IMR-90 (cell line): ENCODE measurements at regions not wholly inside any gene's neighbourhood (a gene's known extent, or its start where the extent isn't known, plus 50 kb on each side); places are given as distances from the start of the nearest gene placed in this dataset.

ENCODE experiments used
- ATAC-seq: fragments of 200-7000 bp; cut with Tn5 transposase; 2 replicates; pipeline ENCODE4 v1.9.1; 2020; ENCODE audit warnings: low read depth, mild to moderate bottlenecking, moderate library complexity
- BruUV-seq: library from RNA; stranded (reverse); fragments of 400-500 nt; replicated peaks from 2 replicates; lab custom pipeline; 2021; lab: Mats Ljungman, UMichigan
- CTCF ChIA-PET: fragments of 300-600 bp; formaldehyde crosslinking; extraction: SDS; loops from one replicate; lab custom pipeline; 2021; ENCODE audit warnings: antibody characterized with exemption; lab: Yijun Ruan, JAX
- POLR2A ChIA-PET: fragments of 300-600 bp; sonication (Branson Sonifier 250); formaldehyde crosslinking; loops from one replicate; lab custom pipeline; 2022; ENCODE audit warnings: antibody characterized with exemption; ENCODE audit not compliant: unreplicated experiment; lab: Charles Lee
- DNase-seq: peaks from one replicate; pipeline ENCODE4 v3.0.0; 2013
- H2AFZ ChIP-seq: replicated peaks from 2 replicates; pipeline ENCODE3; 2013; ENCODE audit warnings: low read length, mild to moderate bottlenecking; ENCODE audit not compliant: poor library complexity
- H2AK5ac ChIP-seq: 2 replicates; pipeline ENCODE4 v1.6.1; 2013; ENCODE audit warnings: low read depth, low read length, inconsistent platforms
- H2AK9ac ChIP-seq: replicated peaks from 2 replicates; pipeline ENCODE3; 2013; ENCODE audit warnings: mild to moderate bottlenecking, low read depth, low read length, moderate library complexity; ENCODE audit not compliant: poor library complexity
- H2BK120ac ChIP-seq: 2 replicates; pipeline ENCODE4 v1.6.1; 2013; ENCODE audit warnings: low read depth, low read length, inconsistent platforms
- H2BK15ac ChIP-seq: 3 replicates; pipeline ENCODE4 v1.6.1; 2013; ENCODE audit warnings: low read depth, low read length, inconsistent platforms
- H2BK20ac ChIP-seq: 2 replicates; pipeline ENCODE4 v1.6.1; 2013; ENCODE audit warnings: low read depth, mild to moderate bottlenecking, inconsistent platforms, low read length, moderate library complexity
- H2BK5ac ChIP-seq: 2 replicates; pipeline ENCODE4 v1.6.1; 2013; ENCODE audit warnings: mild to moderate bottlenecking, low read depth, low read length, inconsistent platforms; ENCODE audit not compliant: poor library complexity, severe bottlenecking
- H3K14ac ChIP-seq: replicated peaks from 2 replicates; pipeline ENCODE4 v1.6.1; 2013; ENCODE audit warnings: low read depth, low read length, inconsistent platforms
- H3K18ac ChIP-seq: 2 replicates; pipeline ENCODE4 v1.6.1; 2013; ENCODE audit warnings: low read depth, low read length, control low read depth
- H3K23ac ChIP-seq: 2 replicates; pipeline ENCODE4 v1.6.1; 2013; ENCODE audit warnings: low read depth, low read length, inconsistent platforms
- H3K27ac ChIP-seq: 2 replicates; pipeline ENCODE4 v1.5.1; 2013; ENCODE audit warnings: mild to moderate bottlenecking, control low read depth, low read length; ENCODE audit not compliant: insufficient read depth
- H3K27me3 ChIP-seq: 2 replicates; pipeline ENCODE4 v1.6.1; 2013; ENCODE audit warnings: low read length; ENCODE audit not compliant: control insufficient read depth, insufficient read depth
- H3K36me3 ChIP-seq: 2 replicates; pipeline ENCODE4 v1.6.1; 2013; ENCODE audit warnings: low read length, mixed read lengths; ENCODE audit not compliant: control insufficient read depth, insufficient read depth
- H3K4ac ChIP-seq: 2 replicates; pipeline ENCODE4 v1.6.1; 2013; ENCODE audit warnings: low read depth, low read length, inconsistent platforms
- H3K4me1 ChIP-seq: 2 replicates; pipeline ENCODE4 v1.6.1; 2013; ENCODE audit warnings: low read length, mixed read lengths; ENCODE audit not compliant: control insufficient read depth, insufficient read depth
- H3K4me2 ChIP-seq: 2 replicates; pipeline ENCODE4 v1.6.1; 2013; ENCODE audit warnings: low read depth, mild to moderate bottlenecking, control low read depth, low read length, moderate library complexity
- H3K4me3 ChIP-seq: 2 replicates; pipeline ENCODE4 v1.5.1; 2013; ENCODE audit warnings: low read depth, mild to moderate bottlenecking, control low read depth, low read length, moderate library complexity; ENCODE audit not compliant: insufficient read depth
- H3K56ac ChIP-seq: 2 replicates; pipeline ENCODE4 v1.6.1; 2013; ENCODE audit warnings: low read length, inconsistent platforms; ENCODE audit not compliant: insufficient read depth; ENCODE audit errors: extremely low read depth
- H3K79me1 ChIP-seq, 2 experiments: 2 replicates each; pipeline ENCODE4 v1.6.1; 2013; ENCODE audit warnings: low read length in 2 of 2, inconsistent platforms in 1 of 2, low read depth in 1 of 2
- H3K9ac ChIP-seq: 2 replicates; pipeline ENCODE4 v1.6.1; 2013; ENCODE audit warnings: low read depth, low read length, control low read depth
- H3K9me1 ChIP-seq: 2 replicates; pipeline ENCODE4 v1.6.1; 2013; ENCODE audit warnings: low read length, inconsistent platforms; ENCODE audit not compliant: insufficient read depth
- H3K9me3 ChIP-seq: 2 replicates; pipeline ENCODE4 v1.6.1; 2013; ENCODE audit warnings: low read length; ENCODE audit not compliant: control insufficient read depth, insufficient read depth
- H4K20me1 ChIP-seq: 2 replicates; pipeline ENCODE4 v1.6.1; 2013; ENCODE audit warnings: low read length, inconsistent platforms; ENCODE audit not compliant: insufficient read depth
- H4K5ac ChIP-seq: 2 replicates; pipeline ENCODE4 v1.6.1; 2013; ENCODE audit warnings: mild to moderate bottlenecking, low read depth, low read length, control low read depth
- H4K8ac ChIP-seq, 2 experiments: 2 replicates each; pipeline ENCODE4 v1.6.1; 2013; ENCODE audit warnings: low read depth in 2 of 2, low read length in 2 of 2, control low read depth in 1 of 2, inconsistent platforms in 1 of 2
- H4K91ac ChIP-seq: 2 replicates; pipeline ENCODE4 v1.6.1; 2013; ENCODE audit warnings: low read depth, low read length, inconsistent platforms; ENCODE audit not compliant: insufficient read depth
- BHLHE40 ChIP-seq: fragments of 150-350 bp; IDR thresholded peaks from 2 replicates; pipeline ENCODE4 v1.6.1; 2016; ENCODE audit warnings: mild to moderate bottlenecking, low read depth, low read length
- CEBPB ChIP-seq: IDR thresholded peaks from 2 replicates; pipeline ENCODE4 v1.6.1; 2012; ENCODE audit warnings: low read depth, low read length, improper control_type of control experiment
- CHD1 ChIP-seq: IDR thresholded peaks from 2 replicates; pipeline ENCODE4 v1.6.1; 2012; ENCODE audit warnings: low read depth, low read length, improper control_type of control experiment
- CTCF ChIP-seq: conservative IDR thresholded peaks from 2 replicates; pipeline ENCODE4 v1.5.1; 2012; ENCODE audit warnings: mild to moderate bottlenecking, low read depth, low read length, improper control_type of control experiment
- FOS ChIP-seq: fragments of 150-350 bp; IDR thresholded peaks from 2 replicates; pipeline ENCODE4 v1.6.1; 2016; ENCODE audit warnings: low read depth, low read length
- MAFK ChIP-seq: IDR thresholded peaks from 2 replicates; pipeline ENCODE4 v1.6.1; 2012; ENCODE audit warnings: low read depth, low read length, improper control_type of control experiment
- MAZ ChIP-seq: IDR thresholded peaks from 2 replicates; pipeline ENCODE4 v1.6.1; 2012; ENCODE audit warnings: low read depth, mild to moderate bottlenecking, low read length, improper control_type of control experiment, moderate library complexity, borderline replicate concordance
- MXI1 ChIP-seq: IDR thresholded peaks from 2 replicates; pipeline ENCODE4 v1.6.1; 2012; ENCODE audit warnings: low read depth, mild to moderate bottlenecking, low read length, moderate library complexity, borderline replicate concordance
- NFE2L2 ChIP-seq: fragments of 150-350 bp; IDR thresholded peaks from 2 replicates; pipeline ENCODE4 v1.6.1; 2016; ENCODE audit warnings: low read depth, mild to moderate bottlenecking, low read length
- POLR2A ChIP-seq: IDR thresholded peaks from 2 replicates; pipeline ENCODE4 v1.6.1; 2012; ENCODE audit warnings: mild to moderate bottlenecking, low read depth, low read length
- RAD21 ChIP-seq: IDR thresholded peaks from 2 replicates; pipeline ENCODE4 v1.6.1; 2012; ENCODE audit warnings: low read length, improper control_type of control experiment
- RFX5 ChIP-seq: IDR thresholded peaks from 2 replicates; pipeline ENCODE4 v1.8.0; 2012; ENCODE audit warnings: low read depth, mild to moderate bottlenecking, low read length, moderate library complexity
- USF2 ChIP-seq: fragments of 150-350 bp; IDR thresholded peaks from 2 replicates; pipeline ENCODE4 v1.6.1; 2017; ENCODE audit warnings: mild to moderate bottlenecking, antibody characterized with exemption, low read length, low read depth
- WGBS, 2 experiments: methylation state at CpG; one replicate each; pipeline versions ENCODE4 v1.1.5 to v1.1.7; 2013; ENCODE audit warnings: missing lambda C conversion rate in 2 of 2; ENCODE audit not compliant: insufficient read length in 1 of 2; ENCODE audit errors: extremely low coverage in 2 of 2; 5-methylcytosine and 5-hydroxymethylcytosine counted together
- dilution Hi-C: fragments of 300-500 bp; cut with HindIII; formaldehyde crosslinking; loops from one replicate; pipeline ENCODE4 v1.14.3; 2018; ENCODE audit warnings: low sequenced_read_pairs; ENCODE audit not compliant: unreplicated experiment
- in situ Hi-C: fragments of 300-500 bp; cut with MboI; formaldehyde crosslinking; loops from 3 replicates; pipeline ENCODE4 v1.14.3; 2019; ENCODE audit warnings: low sequenced_read_pairs, inconsistent platforms, mixed read lengths
- intact Hi-C: fragments of 100-400 bp; cut with micrococcal nuclease; formaldehyde crosslinking; loops from 2 replicates; pipeline ENCODE4 v1.10.0; 2022

- H2BK5ac ChIP-seq = no peak overlapping the region
- H3K4ac ChIP-seq = no peak overlapping the region
- WGBS, 2 experiments = 76% methylated on average over 4 of the region's 5 CpGs; no CpG with 5 or more reads in 1 of the 2 experiments
- no peak overlapping the region for H3K27ac ChIP-seq
- H4K5ac ChIP-seq = no peak overlapping the region
- no peaks in the 10 kb centered on the region for H3K36me3 ChIP-seq
- no peak overlapping the region for H3K23ac ChIP-seq
- no peaks in the 10 kb centered on the region for H3K9me1 ChIP-seq
- peaks cover 8% of the 10 kb centered on the region for H3K27me3 ChIP-seq
- H3K56ac ChIP-seq = no peak overlapping the region
- H3K4me2 ChIP-seq = no peak overlapping the region
- no peak overlapping the region for H2BK15ac ChIP-seq
- BruUV-seq = no TSS peak
- H3K14ac ChIP-seq = no peak overlapping the region
- ATAC-seq (no peak), DNase-seq (no peak)
- no peak overlapping the region for H4K91ac ChIP-seq
- no peaks in the 10 kb centered on the region for H4K20me1 ChIP-seq
- no peak overlapping the region for H3K4me3 ChIP-seq
- H4K8ac ChIP-seq = no peak overlapping the region
- H3K4me1 ChIP-seq = no peaks in the 10 kb centered on the region
- dilution Hi-C loops (no loop called here), intact Hi-C loops (no loop called here), in situ Hi-C loops (no loop called here)
- ChIA-PET CTCF (interaction anchor here (0.6 kb wide), 1 partner anchor 300 kb away, joined by 3 read pairs; no protein-coding TSS in a partner anchor), POLR2A (no interaction called here)
- H2AK9ac ChIP-seq = no peak overlapping the region
- no peak overlapping the region for H2BK20ac ChIP-seq
- no peak overlapping the region for H2AFZ ChIP-seq
- TF ChIP-seq CHD1 = no peak
- no peak for TF ChIP-seq MAFK
- TF ChIP-seq BHLHE40 = no peak
- no peak for TF ChIP-seq RAD21
- TF ChIP-seq CTCF = no peak
- no peak for TF ChIP-seq CEBPB
- no peak for TF ChIP-seq MAZ
- TF ChIP-seq RFX5 = no peak
- TF ChIP-seq NFE2L2 = no peak
- no peak for TF ChIP-seq FOS
- TF ChIP-seq USF2 = no peak
- TF ChIP-seq MXI1 = no peak
- no peak for TF ChIP-seq POLR2A
- no peaks in the 10 kb centered on the region for H3K79me1 ChIP-seq
- H3K9me3 ChIP-seq = no peaks in the 10 kb centered on the region
- no peak overlapping the region for H2AK5ac ChIP-seq
- no peak overlapping the region for H2BK120ac ChIP-seq
- H3K18ac ChIP-seq = no peak overlapping the region
- no peak overlapping the region for H3K9ac ChIP-seq
Observed at GRCh38 chr5:74334762-74335384, 305.7 kb downstream of the ENC1 start.
